Amniotic epithelial cell (primary cell): ENCODE measurements at regions not wholly inside any gene's neighbourhood (a gene's known extent, or its start where the extent isn't known, plus 50 kb on each side); places are given as distances from the start of the nearest gene placed in this dataset.

ENCODE experiments used
- DNase-seq: peaks from one replicate; pipeline ENCODE4 v3.0.0-alpha.2; 2010; ENCODE audit warnings: low read depth

- DNase-seq = peak; percentile 12
Measured at GRCh38 chr1:218717575-218717974, 372.4 kb downstream of the TGFB2 start.

DNA sequence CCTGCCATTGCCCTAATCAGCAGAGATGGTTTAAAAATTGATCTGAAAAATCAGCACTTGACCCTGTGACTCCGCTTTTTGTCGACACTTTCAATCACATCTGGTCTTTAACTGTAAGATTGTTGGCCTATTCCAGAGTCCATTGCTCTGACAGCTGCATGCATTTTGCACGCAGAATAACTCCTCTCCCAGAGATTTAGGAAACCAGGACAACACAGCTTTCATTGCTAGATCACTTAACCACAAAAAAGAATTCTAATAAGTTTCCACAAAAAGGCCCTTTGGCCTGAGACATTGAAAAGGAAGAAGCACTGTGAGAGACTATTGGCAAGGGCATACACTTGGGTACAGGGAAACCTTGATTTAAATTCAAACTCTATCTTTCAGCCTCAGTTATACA is 373.1 kb downstream of the TGFB2 start:
- DNase-seq = peak; percentile 10

- peak; percentile 89 for DNase-seq
Measured at GRCh38 chr1:218718977-218719376, 373.8 kb downstream of the TGFB2 start.

DNA sequence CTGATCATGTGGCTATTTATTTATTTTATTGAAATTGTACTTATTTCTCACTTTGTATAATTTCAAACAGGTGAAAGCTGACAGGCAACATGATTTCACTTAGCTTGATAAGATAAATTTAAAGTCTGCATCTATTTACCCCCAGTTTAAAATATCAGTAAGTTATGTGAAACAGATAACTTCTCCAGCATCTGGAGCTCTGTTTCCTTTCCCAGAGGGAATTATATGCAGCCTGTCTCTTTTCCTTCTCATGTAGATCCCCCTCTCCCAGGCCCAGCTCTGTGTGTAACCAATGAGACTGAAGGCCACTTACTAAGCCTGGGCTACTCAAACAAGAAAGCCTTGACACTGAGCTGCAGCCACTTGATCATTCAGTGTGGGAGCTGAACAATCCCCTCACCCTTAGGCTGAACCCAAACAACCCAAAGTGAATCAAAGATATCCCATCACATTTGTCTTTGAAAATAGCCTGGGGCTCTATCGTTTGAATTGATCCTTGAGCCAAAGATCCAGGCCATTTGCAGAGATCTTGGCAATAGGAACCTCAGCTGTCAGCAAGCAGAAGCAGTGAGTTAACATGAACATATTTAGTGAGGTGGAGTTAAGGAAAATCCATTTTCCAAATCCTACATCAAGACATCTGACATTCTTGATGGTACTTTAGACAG is 383.9 kb downstream of the TGFB2 start:
- DNase-seq = no peak

- DNase-seq = peak; percentile 99
Measured at GRCh38 chr1:218735436-218736032, 390.4 kb downstream of the TGFB2 start.

DNA sequence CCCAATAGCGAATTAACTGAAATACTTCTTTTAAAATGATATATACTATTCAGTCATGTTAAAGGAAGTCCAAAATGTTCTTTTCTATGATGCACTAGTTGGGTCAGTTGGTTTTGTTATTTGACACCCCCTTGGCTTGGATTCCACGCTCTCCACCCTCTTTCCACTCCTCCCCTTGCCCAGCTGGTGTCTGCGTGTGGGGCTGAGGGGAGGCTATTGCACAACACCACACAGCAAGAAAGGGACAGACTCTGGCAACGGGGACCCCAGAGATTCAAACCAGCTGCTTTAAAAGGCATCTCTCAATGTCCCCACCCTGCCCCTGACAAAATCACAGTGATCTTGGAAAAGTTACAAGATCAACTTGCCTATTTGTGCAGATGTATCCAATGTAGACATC is 394.3 kb downstream of the TGFB2 start:
- DNase-seq = peak; percentile 15

DNA sequence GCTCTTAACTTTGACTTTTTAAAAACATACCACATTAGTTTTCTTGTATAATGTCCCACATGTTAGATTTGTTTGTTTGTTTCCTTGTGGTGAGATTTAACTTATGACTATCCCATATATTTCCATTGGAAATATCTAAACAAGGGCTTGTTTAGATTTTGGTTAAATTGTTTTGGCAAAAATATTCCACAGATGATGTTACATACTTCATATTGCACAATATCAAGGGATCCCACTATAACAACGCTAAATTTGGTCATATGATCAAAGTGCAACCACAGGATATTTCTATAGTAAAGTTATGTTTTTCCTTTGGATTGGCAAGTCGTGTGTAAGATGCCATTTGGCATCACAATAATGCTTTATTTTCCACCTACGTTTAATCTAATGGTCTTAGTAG is 396.7 kb downstream of the TGFB2 start:
- DNase-seq = peak; percentile 35

- peak; percentile 37 for DNase-seq
Measured at GRCh38 chr1:218742467-218743262, 397.5 kb downstream of the TGFB2 start.

- DNase-seq = peak; percentile 7
Measured at GRCh38 chr1:218743861-218744505, 398.8 kb downstream of the TGFB2 start.

DNA sequence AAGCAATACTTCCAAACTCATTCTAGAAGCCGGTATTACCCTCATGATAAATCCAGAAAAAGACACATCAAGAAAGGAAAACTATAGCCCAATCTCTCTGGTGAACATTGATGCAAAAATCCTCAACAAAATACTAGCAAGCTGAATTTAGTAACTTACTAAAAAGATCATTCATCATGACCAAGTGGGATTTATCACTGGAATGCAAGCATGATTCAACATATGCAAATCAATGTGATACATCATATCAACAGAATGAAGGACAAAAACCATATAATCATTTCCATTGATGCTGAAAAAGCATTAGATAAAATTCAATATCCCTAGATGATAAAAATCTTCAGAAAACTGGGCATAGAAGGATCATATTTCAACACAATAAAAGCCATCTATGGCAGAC is 402.9 kb downstream of the TGFB2 start:
- peak; percentile 61 for DNase-seq

DNA sequence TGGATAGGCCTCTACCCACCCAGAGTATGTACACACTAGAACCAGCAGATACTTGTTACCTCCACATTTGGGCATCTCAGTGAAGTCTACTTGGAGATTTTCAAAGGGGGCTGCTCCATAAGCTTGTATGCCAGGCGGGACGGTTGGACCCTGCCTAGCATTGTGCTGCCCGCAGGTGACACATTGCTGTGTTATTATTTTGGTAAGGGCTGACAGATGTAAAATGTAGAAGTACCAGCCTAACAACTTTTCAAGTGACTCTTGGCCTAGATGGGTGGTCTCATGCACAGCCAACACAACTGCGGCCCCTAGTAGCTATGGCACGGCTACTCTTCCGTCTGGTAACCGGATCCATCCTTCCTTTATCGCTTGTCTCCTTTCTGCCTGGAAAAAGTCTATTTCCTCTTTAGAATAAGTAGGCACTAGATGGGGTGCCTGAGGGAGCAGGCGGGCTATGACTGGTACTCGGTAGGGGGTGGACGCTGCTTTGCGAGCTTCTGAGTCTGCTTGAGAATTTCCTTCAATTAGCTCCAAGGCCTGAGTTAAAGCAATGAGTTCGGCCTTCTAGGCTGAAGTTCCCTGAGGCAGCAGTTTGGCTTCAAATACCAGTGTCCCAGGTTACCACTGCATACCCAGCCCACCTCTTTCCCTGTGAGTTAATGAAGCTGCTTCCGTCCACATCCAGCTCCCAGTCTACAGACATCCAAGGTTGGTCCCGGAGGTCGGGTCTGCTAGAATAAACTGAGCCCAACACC is 405.3 kb downstream of the TGFB2 start:
- no peak for DNase-seq

DNA sequence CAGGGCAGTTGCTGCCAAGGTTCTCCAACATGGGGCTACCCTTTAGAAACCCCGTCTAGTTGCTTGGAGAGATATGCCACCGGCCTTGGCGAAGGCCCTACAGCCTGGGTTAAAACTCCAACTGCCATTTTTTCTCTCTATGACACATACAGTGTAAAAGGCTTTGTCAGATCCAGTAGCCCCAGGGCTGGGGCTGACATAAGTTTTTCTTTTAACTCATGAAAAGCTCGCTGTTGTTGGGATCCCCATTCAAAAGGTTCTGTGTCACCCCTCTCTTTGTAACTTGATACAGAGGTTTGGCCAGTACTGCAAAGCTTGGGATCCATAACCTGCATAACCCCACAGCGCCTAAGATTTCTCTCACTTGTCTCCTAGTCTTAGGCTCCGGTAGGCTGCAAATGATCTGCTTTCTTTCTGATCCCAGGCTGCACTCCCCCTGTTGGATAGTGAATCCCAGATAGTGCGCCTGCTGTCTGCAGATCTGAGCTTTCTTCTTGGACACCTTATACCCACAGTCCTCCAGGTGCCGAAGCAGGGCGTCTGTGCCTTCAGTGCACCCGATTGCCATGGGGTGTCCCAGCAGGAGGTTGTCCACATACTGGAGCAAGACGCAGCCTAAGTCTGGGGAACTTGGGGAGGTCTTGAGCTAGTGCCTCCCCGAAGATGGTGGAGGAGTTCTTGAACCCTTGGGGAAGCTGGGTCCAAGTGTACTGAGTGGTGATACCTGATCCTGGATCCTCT is 406.2 kb downstream of the TGFB2 start:
- no peak for DNase-seq

DNA sequence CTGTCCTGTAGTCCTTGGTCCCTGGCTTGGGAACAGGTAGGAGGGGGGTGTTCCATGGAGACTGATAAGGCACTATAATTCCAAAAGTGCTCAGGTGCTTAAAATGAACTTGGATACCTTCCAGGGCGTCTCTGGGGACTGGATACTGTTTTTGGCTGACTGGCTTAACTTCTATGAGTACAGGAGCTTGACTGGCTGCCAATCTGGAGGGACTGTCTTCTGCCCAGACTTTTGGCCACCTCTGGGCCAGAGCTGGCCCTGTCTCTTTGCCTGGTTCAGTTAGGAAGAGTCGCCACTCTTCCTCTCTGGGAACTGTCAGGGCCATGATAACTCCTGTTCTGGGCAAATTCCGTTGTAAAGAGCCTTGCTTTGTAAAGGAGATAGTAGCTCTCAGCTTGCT is 407.0 kb downstream of the TGFB2 start:
- DNase-seq = no peak

DNA sequence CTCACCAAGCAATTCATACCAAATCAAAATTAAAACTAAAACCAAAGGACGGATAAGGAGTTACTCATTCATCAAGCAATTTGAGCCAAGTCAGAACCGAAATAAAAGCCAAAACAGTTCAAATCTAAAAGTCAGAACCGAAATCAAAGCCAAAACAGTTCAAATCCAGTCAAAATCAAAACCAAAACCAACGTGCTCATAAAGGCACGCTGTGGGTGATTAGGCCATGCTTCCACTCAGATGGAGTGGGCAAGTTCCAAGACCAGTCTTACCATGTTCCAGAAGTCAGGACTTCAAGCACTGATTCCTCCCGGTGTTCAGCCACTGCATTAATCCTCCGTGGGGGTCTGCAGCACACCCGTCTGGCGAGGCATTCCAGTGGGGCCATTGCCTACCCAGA is 409.3 kb downstream of the TGFB2 start:
- no peak for DNase-seq

DNA sequence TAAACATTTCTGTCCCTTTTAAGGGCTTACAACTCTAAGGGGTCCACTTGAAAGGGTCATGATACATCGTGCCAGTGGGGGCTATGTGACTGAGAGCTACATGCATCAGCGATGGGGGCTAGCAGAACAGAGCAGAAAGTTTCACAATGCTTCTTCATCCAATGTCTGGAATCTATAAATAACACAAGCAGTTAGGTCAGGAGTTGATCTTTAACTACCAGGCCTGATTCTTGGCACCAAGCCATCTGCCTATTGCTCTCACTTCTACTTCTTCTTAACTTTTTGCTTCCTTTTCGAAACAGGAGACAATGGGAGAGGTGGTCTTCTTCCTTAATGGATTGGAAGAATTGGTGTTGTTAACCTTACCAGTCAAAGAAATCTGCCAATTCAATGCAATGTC is 410.0 kb downstream of the TGFB2 start:
- no peak for DNase-seq

- DNase-seq = peak; percentile 71
Measured at GRCh38 chr1:218759795-218760194, 413.9 kb upstream of the LYPLAL1 start.

DNA sequence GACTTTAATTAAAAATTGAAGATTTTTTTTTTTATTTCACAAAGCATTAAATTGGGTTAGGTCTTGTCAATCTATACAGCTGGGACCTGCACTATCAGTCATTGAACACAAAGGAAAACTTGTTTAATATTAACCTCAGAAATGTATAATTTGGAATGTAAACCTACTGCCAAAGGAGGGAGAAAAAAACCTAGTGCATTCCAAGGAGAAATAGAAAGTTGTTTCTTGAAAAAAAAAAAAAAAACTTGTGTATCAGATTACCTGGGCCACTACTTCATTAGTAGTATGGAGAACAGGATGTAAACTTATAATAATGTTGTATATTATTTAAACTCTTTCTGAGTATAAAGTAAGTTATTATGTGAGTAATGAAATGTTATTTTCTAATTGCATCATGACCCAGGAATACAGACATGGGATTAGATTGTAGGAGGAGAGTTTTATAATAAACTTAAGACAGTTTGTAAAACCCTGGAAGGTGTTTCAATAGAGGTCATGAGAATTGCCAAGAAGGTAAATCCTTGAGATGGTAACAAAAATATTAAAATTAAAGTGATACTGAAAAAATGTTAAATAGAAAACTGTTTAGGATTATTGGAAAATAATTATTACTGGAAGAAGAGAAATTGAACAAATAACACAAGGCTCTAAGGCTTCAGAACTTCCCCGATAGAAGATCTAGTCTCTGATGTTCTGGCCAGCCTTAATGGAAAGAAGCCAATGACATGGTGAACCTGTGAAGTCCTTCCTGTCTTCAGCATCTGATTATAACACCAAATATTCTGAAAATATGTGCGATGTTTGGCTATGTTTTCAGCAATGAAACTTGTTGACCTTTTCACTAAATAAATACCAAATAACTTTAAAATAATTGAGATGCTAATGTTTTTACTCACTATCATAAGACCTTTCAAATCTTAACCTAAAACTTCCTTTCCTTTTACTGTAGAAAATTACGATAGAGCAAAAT is 412.8 kb upstream of the LYPLAL1 start:
- no peak for DNase-seq

- no peak for DNase-seq
Measured at GRCh38 chr1:218763538-218763937, 410.1 kb upstream of the LYPLAL1 start.

- no peak for DNase-seq
Measured at GRCh38 chr1:218765753-218766152, 407.9 kb upstream of the LYPLAL1 start.

GRCh38 chr1:218771931-218772330 is 401.7 kb upstream of the LYPLAL1 start:
- no peak for DNase-seq
